ENCODE measurements at regions not wholly inside any gene's neighbourhood (a gene's known extent, or its start where the extent isn't known, plus 50 kb on each side); places are given as distances from the start of the nearest gene placed in this dataset.

DNA sequence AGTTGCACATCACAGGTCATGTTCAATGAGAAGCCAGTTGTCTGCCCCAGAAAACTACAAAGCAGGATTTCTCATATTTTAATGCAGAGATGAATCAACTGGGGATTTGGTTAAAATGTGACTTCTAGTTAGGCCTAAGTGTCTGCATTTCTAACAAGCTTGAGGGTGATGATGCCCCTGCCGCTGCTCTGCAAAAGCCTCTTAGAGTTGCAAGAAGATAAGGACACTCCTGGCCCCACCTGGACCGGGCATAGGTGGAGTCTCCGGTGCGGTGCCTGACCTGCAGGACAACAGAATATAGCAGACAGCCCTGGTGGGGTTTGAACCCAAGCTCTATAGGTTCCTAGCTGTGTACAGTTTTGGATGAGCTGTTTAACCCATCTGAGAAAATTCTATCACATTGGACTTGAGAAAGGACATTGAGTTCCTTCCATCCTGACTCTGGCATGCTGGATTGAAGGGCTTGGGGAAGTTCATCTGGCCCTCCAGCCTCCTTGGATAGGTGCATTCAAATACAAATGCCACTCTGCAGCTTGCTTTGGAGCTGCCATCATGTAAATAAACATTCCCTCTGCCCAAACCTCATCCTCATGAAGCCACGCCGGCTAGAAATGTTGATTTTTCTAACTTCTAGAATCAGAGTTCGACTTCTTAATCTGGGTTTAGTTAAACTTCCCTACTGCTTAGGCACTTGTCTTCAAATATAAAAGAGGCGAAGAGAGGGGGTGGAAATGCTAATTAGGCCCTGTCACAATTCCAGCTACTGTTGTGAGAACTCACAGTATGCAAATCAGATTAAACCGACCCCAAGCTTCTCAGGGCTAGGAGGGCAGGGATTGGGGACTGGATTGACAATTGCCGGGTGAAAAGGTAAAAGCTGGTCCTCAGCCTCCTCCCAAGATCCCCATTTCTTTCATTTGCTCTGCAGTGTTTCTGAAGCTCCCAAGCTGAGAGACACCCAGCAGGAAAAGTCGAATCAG lies 1225.6 kb downstream of the VRK1 start:
- no peak for DNase-seq (ENCODE audit: low spot score)

DNA sequence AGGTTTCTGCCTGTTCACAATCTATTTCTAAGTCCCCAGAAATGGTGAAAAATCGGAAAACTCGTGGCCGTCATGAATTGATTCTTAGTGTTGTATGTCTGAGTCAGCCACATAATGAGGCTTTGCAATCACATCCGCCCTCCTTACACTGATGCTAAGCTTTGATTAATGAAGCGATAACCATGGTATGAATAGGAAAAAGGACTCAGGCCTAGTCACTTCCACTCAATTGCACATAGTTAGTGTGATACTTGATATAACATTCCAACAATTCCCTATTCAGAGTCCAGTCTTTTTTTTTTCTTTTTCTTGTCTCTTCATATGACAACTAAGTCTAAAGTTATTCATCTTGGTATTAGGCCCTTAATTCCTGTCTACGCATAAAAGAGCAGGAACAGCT lies 1231.0 kb downstream of the VRK1 start:
- no peak for DNase-seq (ENCODE audit: low spot score)

DNA sequence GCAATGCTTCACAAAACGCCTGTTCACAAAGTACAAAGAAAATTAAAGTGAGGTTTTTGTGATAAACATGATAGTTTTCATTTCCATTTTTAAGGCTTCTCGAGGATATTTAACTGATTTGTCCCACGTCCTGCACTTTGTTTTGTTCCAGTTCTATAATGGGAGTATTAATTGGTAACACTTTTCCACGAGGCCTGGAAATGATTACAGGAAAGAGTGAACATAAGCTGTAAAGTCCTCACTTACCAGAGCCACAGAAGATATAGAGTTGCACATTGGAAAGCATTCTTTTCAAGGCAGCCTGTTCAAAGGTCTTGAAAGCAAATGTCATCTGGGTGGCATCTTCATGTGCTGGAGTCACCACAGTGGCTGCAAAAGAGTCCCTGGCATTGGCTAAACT lies 1236.6 kb downstream of the BCL11B start:
- no peak for DNase-seq (ENCODE audit: low spot score)

DNA sequence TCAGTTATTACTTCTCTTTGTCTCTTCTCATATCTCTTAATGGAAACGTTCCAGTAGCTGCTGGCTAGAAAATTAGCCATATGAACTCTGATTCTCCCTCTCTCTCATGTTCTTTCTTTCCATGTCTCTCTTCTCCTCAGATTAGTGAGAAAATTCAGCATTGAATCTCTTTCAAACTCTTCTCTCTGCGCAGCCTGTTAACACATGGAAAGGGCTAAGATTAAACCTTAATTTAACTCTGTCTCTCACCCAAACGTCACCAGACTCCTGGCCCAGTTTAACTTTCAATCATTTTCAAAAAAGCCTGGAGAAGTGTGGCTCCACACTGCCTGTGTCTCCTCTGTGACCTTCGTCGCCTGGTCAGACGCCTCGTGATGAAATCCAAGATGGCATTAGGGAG lies 1234.2 kb downstream of the BCL11B start:
- DNase-seq (ENCODE audit: low spot score) = no peak

DNA sequence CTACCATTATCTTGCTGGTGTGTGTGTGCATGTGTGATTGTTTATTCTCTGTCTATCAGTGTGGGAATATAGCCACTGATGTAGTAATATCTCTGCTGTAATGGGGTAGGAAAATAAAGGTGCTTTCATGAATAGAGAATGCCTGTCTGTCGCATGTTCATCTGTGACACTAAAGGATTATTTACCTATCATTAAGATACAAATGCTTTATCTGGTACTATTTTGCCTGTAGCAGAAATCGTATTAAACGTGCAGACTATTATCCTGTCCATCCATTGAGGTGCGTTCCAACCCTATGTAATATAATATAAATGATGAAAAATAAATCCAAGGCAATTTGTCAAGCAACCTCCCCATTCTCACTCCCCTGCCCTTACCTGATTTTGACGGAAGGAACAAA lies 1215.1 kb downstream of the BCL11B start:
- DNase-seq (ENCODE audit: low spot score) = no peak

DNA sequence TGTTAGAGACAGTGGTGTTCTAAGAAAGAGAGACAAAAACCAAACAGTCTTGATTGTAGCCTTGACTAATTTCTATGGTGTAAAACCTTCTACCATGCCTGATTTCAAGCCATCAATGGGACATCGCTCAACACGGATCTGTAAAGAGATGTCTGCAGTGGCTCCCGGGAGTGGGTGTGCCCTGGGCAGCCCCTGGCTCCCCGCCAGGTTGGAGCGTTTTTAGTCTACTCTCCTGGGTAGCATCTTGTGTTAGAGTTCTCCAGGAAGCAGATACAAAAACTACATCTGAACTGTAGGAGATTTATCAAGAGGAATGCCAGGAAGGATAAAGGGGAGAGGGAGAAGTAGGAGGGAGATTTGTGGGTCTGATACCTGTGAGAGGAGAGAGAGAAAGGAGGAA lies 1212.9 kb downstream of the BCL11B start:
- no peak for DNase-seq (ENCODE audit: low spot score)

DNA sequence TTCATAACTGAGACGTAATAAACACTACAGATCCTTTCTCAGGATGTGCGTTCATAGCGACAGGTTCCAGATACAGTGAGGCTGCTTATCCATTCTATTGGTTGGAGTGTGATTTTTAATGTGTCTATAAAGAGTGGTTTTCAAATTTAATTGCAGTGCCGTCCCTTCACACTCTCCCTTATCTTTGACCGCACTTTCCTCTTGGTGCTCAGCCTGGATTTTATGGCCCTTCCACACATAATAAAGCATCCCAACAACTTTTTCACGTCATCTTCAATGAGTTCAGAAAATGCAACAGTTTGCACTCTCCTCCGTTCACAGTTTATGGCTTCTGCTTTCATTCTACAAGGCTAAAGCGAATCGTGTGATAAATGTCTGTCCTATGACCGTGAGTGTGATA lies 1209.9 kb downstream of the BCL11B start:
- DNase-seq (ENCODE audit: low spot score) = no peak

DNA sequence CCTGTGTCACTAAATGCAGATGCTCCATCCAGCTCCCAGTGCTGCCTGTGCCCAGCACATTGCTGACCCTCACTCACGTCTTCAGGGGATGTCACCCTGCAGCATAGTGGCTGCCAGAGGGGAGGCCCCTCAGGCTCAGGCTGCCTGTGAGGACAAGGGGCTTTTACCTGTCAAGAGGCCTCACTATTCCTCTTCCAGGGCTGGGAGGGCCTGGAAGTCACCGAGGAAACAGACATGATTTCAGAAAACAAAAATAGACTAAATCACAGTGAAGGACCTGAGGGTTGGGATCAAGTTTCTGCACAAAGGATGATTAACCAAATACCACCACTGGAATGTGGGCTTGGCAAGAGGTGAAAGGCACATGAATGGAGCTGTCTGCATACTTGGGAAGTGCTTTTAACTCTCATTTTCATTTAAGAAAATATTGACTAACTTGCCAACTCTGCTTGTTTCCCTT lies 1202.3 kb downstream of the BCL11B start:
- no peak for DNase-seq (ENCODE audit: low spot score)

DNA sequence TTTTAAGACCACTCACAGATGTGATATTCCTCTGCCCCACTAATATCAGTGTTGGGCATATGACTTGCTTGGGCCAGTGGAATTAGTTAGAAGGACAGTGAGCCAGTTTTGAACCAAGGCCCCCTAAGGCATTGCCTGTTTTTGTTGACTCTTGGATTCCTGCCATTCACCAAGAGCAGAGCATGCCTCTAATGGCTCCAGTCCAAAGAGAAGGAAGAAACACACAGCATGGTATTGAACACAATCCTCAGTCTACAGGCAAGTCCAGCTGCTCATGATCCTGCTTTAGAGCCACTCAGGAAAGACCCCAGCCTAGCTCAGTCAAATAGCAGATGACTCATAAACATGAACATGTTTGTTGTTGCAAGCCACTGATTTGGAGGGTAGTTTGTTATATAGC lies 1201.5 kb downstream of the BCL11B start:
- DNase-seq (ENCODE audit: low spot score) = no peak

DNA sequence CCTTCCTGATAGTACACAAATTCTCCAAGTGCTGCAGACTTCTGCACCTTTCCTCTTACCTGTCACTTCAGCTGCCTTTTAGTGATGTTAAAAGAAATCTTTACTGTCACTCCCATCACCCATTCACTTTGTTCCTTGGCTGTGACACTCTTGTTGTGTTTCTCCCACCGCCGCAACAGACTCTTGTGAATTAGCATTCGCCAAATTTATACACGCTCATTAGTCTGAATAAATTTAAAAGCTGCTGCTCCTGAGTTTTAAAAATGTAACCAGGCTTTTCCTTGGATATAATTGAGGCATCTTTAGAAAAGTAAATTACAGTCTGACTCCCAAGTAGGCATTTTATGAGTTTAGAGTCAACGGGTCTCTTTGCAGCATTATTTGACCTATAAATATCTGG lies 1197.9 kb downstream of the BCL11B start:
- DNase-seq (ENCODE audit: low spot score) = no peak

DNA sequence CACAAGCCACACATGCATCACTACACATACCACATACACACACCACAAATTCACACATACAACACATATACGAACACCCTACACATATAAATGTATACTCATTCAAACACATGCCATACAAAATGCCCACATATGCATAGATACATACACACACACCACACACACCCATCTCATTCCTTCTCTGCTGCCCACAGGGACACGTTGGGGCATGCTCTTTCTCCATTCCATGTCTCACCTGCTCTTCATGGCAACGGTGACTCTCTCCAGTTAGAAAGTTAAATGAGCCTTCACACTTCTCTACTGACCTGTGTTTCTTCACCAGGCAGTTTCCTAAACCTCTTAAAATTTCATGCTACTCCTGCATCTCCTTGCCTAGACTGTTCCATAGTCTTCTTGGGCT lies 1194.8 kb downstream of the BCL11B start:
- DNase-seq (ENCODE audit: low spot score) = no peak

DNA sequence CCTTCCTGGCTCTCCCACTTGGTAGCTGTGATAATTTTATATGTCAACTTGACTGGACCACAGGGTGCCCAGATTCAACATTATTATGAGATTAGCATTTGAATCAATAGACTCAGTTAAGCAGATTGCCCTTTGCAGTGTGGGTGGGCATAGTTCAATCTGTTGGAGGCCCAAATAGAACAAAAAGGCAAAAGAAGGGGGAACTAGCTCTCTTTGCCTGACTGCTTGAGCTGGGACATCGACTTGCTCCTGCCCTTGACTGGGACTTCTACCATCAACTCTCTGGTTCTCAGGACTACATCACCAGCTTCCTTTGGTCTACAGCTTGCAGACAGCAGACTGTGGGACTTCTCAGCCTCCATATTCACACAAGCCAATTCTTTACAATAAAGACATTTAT lies 1189.2 kb downstream of the BCL11B start:
- no peak for DNase-seq (ENCODE audit: low spot score)

DNA sequence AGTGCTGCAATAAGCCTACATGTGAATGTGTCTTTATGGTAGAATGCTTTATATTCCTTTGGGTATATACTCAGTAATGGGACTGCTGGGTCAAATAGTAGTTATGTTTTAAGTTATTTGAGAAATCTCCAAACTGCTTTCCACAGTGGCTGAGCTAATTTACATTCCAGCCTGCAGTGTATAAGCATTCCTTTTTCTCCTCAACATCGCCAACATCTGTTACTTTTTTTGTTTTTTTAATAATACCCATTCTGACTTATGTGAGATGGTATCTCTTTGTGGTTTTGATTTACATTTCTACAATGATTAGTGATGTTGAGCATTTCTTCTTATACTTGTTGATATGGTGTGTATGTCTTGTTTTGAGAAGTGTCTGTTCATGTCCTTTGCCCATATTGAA lies 1186.2 kb downstream of the BCL11B start:
- DNase-seq (ENCODE audit: low spot score) = no peak

DNA sequence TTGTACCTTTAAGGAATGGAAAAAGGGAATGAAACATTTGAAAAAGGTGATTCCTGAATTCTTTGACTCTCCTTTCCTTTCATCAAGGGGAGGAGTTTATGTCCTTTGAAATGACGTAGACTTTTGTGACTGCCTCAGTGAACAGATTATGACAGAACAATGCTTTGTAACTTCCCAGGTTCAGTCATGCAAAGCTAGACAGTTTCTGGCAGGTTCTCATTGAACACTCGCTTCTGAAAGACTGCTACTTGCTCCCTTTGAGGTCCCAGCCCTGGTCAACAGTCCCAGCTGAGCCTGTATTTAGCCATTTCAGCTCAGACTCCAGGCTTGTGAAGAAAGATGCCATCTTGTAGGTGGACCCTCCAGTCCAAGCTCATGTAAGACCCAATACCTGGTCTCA lies 1178.9 kb downstream of the BCL11B start:
- no peak for DNase-seq (ENCODE audit: low spot score)

DNA sequence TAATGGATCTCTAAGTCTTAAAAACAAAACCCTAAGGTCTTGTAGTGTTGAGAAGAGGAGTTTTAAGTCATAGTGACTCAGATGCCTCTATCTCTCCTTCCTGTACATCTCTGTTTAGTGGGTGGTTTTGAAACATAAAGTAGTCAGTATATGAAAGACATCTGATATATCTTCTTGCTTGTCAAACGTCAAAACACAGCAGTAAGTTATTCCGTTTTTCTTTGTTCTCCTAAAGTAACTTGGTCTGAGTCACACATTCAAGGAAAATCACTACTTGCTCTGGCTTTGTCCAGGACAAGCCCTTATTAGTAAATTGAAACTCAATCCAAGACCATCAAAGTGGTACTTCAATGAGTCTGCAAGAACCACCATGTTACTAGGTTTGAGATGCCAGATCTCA lies 1172.5 kb downstream of the BCL11B start:
- DNase-seq (ENCODE audit: low spot score) = no peak

DNA sequence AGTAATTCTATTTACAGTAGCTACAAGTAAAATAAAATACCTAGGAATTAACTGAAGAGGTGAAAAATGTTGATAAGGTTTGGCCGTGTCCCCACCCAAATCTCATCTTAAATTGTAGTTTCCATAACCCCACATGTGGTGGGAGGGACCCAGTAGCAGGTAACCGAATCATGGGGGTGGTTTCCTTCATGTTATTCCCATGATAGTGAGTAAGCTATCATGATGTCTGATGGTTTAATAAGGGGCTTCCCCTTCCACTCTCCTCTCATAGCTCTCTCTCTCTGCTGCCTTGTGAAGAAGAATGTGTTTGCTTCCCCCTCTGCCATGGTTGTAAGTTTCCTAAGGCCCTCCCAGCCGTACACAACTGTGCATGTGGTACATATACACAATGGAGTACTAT lies 1170.7 kb downstream of the BCL11B start:
- no peak for DNase-seq (ENCODE audit: low spot score)

DNA sequence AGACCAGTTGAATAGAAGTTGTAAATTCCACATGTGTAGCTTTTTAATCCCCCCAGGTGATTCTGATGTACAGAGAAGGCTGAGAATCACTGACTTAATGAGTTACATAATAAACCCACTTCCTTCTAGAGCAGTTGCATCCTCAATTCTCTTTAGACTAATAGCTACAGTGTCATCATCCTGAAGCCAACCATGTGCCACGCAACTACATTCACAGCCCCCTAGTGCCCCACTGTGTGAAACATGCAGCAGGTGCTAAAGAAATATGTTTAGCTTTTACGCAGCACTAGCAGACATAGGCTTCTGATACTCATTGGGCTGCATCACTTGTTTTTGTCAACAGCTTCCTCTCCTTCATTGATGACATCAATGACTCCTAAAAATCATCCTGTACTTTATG lies 1168.3 kb downstream of the BCL11B start:
- no peak for DNase-seq (ENCODE audit: low spot score)

DNA sequence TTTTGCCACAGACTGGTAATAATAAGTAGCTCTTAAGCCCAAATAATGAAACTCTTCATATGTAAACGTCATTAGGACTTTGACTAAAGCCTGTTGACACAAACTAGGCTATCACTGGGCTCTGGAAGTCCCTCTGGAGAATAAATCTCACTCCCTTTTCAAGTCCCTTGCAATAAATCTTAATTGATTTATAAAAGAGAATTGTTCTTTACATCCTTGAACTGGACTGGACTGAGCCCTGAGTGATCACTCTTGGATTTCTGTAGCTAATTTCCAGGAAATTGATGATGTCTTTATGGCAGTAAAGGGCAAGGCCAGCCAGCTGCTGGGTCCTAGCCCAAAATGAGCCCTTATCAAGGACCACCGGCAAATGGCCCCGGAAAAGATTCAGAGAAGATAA lies 1162.7 kb downstream of the BCL11B start:
- no peak for DNase-seq (ENCODE audit: low spot score)

DNA sequence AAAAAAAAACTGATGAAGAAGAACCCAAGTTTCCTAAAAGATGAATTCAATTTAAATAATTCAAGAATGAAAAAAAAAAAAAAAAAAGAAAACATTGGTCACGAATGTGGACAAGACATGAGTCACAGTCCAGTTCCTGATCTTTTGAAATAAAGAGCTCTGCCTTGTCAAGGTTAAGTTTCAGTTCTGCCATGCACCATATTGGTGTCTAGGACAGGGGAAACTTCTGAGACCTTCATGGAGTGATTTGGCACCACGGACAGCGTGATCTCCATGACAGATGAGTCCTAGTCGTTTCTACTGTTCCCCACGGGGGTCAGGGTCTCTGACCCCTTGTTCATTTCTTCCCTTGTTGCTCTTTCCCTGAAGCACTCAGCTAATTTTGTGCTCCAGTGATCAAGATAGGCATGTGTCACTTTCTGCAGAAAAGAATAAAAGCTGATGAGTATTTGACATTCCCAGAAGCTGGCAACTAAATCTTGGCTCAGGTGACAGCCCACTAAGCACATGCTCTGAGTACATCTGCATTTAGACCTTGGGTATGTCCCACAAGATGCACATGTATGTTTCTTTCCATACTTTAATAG lies 1159.7 kb downstream of the BCL11B start:
- DNase-seq (ENCODE audit: low spot score) = no peak

DNA sequence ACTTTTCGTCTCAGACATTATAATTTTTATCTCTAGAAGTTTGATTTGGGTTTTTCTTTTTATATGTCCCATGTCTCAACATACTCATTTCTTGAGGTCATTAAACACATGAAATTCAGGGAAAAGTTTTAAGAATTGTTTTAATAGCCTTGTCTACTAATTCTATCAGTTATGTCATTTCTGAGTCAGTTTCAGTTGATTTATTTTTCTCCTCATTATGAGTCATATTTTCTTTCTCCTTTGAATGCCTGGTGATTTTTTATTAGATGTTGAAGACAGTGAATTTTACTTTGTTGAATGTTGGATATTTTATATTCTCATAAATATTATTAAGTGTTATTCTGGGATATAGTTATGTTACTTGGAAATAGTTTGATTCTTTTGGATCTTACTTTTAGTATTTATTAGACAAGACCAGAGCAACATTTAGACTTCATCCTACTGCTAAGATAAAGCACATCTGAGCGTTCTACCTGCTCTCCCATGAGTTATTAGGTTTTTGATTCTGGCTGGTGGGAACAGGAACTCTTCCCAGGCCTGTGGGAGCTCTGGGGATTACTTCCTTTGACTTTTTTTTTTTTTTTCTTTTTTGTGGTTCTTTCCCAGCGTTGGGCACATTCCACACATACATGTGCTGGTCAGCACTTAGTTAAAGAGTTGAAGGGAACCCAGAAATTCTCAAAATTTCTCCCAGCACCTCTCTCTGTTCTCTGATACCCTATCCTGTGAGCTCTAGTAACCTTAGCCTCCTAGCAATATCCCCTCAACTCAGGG lies 1157.7 kb downstream of the BCL11B start:
- no peak for DNase-seq (ENCODE audit: low spot score)

DNA sequence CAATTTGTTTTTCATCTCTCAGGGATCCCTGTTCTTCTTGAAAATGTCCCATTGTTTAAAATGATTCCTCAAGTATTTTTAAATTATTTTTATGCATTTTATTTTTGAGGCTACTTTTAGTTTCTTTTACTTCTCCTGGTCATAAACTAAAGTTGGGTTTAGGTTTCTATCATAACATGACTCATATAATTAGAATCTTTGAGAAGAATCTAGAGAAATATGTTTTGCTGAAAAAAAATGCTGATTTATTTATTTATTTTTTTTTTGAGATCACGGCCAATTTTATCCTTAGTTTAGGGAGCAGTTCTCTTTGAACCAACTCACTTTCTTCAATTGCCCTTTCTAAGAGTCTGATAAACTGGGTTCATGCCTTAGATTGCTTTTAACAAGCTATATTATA lies 1157.1 kb downstream of the BCL11B start:
- DNase-seq (ENCODE audit: low spot score) = no peak

DNA sequence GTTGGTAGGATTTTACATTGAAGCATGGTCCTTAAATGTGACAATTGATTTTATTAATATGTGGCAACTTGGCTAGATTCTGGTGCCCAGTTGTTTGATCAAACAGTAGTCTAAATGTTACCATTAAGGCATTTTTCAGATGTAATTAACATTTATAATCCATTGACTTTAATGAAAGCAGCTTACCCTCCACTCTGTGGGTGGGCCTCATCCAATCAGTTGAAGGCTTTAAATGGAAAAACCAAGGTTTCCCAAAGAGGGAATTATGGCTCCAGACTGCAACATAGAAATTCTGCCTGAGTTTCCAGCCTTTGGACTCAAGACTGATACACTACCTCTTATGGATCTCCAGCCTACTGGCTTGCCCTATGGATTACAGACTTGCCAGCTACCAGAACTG lies 1153.2 kb downstream of the BCL11B start:
- DNase-seq (ENCODE audit: low spot score) = no peak

DNA sequence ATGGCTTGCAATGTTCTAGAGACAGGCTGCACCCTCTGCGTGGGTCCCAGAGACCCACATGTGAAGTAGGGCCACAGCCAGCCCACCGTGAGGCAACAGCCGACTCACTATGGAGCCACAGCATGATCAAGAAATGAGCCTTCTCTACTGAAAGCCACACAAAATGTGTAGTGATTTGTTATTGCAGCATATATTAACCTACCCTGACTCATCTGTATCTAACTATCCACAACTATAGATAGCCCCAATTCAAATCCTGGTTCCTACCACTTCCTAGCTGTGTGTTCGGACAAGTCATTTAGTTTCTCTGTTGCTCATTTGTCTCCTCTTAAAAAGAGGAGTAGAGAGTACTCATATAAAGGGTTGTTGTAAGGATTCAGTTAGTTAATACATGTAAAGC lies 1152.3 kb downstream of the BCL11B start:
- DNase-seq (ENCODE audit: low spot score) = no peak
